ENCODE measurements at regions not wholly inside any gene's neighbourhood (a gene's known extent, or its start where the extent isn't known, plus 50 kb on each side); places are given as distances from the start of the nearest gene placed in this dataset.

GRCh38 chr3:43783987-43784639, 93.4 kb downstream of the ABHD5 start:
- DNase-seq: no peak

- DNase-seq: no peak
These were observed 93.9 kb downstream of the ABHD5 start for GRCh38 chr3:43784640-43785011.

- no peak for DNase-seq
These were observed 94.8 kb downstream of the ABHD5 start for GRCh38 chr3:43785551-43785950.

GRCh38 chr3:43786102-43786501, 95.4 kb downstream of the ABHD5 start:
- DNase-seq: no peak

GRCh38 chr3:43786526-43787305, 96.0 kb downstream of the ABHD5 start:
- no peak for DNase-seq

GRCh38 chr3:43787330-43787729, 96.6 kb downstream of the ABHD5 start:
- DNase-seq: no peak

- no peak for DNase-seq
These were observed 98.3 kb downstream of the ABHD5 start for GRCh38 chr3:43789028-43789427.

DNA sequence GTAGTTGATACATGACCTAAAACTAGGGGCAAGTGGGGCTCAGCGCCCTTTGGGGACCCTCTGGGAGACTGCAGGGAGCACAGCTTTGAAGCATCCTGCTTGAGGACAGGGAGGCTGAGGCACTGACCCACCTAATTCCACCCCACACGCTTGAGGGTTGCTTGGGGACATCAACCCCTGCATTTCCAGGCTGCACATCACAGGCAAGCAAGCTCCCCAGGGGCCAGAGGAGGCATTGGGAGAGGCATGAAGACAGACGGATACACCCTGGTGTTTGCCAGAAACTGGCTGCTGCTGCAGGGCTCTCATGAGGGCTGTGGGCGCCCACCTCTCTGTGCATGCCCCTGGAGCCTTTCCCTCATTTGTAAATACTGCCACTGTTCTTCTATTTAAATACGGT, 99.3 kb downstream of the ABHD5 start:
- no peak for DNase-seq

DNA sequence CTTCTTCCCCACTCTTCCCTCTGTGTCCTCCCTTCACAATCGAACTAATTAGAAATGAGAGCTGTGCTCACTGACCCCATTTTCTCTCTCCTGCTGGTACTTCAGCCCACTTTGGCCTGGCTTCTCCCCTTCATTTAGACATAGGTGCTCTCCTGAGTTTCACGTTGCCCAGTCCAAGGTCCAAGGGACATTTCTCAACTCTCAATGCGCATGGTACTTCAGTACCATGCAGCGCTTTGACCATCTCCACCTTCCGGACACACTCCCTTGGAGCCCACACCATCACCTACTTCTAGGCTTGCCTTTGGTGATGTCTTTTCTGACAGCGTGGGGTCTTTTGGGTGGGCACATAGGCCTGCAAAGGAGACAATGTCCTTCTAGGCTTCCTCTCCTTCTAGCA, 99.7 kb downstream of the ABHD5 start:
- no peak for DNase-seq

DNA sequence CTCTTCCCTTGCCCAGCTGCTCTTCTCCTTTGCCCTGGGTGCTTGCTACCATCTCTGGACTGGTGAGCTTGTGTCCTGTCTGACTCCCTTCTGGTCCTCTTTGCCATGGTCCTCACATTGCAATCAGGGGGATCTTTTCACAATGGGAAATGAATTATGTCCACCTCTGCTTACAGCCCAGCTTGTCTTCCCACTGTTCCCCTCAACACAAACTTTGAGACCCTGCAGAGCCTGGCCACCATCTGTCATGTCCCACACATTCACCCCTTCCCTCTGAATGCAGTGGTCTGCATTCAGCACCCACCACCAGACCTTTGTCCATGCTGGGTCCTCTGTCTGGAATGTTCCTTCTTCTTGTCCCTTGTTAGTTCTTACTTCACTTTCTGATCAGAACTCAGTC, 100.5 kb downstream of the ABHD5 start:
- no peak for DNase-seq

DNA sequence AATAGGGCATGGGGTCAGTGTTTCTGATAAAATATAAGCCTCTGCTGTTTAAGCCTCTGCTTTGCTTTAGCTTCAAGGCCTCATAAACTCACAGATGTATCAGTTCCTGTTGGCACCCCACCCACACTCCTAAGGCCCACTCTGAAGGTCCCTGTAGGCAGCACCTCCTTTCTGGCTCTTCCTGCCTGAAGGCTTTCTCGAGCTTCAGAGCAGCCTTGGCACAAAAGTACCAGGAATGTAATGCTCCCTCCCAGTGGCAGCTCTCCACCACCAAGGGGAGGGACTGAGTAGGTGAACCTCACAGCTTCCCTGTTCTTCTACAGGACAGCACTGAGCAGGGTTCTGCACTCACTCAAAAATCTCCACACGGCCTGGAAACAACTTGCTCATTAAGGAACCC, 102.2 kb downstream of the ABHD5 start:
- DNase-seq: no peak

DNA sequence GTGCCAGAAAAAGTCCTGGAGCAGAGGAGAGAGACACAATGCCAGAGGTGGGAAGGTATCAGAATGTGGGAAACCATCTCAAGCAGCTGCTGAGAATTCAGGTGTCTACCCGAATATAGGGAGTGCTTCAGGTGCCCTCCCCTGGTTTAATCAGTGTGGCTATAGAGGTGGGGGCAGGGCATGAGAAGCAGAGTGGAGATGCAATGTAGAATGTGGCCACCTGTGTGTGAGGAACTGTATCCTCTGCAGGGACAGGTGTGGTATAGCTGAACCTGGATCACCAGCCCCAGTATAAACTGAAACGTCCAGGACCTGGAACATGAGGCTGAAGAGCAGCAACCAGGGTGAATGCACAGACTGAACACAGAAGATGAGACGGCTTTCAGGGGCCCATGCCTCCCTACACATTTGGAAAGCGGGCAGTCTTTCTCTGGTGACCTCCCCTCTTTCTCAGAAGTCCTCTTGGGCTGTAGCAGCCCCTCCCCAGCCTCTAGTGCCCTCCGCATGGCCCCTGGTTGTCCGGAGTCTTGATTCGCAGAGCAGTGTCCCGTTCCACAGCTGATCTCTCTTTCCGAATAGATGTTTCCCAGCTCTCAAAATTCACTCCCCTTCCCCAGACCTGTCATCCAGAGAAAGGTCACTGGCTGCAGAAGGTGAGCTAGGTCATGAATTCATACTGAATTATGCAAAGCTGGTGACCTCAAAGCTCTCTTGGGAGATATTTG, 103.1 kb downstream of the ABHD5 start:
- no peak for DNase-seq

GRCh38 chr3:43794776-43795175, 104.0 kb downstream of the ABHD5 start:
- DNase-seq: no peak

DNA sequence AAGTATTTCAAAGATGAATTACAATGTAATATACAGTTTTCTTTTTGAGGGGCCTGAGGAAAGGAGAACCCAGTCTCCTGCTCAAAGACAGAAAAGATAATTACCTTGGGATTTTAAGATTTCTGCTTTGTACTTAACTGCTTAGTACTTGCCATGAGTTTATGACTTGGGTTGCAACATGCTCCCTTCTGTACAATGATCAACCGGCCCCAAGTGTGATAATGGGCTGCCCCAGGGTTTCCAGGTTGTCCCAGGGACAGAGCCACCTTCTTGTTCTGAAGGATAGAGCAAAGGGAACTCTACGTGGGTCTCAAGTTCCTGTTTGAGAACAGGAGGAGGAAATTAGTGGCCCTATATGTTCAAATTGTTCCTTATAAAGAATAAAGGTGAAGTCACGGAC, 104.8 kb downstream of the ABHD5 start:
- DNase-seq: no peak

GRCh38 chr3:43796041-43796596, 105.4 kb downstream of the ABHD5 start:
- no peak for DNase-seq

DNA sequence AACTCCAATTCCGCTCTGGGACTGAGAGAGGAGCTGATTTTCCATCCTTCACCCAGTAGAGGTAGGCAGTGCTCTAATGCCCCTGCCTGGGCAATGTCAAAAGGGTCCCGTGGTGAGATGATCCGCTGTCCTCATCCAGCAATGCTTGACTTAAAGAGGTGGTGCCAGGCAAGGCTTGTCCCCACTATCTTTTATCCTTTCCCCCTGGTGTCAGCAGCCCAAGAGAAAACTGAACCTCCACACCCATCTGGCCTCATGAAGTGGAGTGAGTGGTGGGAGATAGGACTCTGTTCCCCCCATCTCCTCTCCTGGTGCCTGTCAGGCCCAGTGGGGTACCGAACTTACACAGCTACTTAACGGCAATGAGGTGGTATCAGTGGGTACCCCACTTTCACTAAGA, 107.1 kb downstream of the ABHD5 start:
- DNase-seq: no peak

DNA sequence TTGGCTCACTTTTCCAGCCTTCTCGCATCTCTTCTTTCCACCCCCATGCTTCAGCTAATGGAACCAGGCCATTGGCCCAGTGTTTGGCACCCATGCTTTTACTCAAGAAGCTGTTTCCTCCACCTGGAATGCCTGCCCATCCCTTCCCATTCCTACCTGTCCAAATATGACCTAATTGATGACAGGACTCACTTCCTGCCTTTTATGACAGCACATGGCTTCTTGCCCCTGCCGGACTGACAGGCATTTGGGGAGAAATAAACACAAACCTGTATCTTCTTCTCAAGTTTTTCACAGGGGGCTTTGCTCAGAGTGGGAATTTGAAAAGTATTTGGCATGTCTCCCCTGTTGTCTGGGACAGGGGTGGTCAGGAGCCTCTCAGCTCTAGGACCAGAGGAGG, 120.1 kb downstream of the ABHD5 start:
- no peak for DNase-seq

DNA sequence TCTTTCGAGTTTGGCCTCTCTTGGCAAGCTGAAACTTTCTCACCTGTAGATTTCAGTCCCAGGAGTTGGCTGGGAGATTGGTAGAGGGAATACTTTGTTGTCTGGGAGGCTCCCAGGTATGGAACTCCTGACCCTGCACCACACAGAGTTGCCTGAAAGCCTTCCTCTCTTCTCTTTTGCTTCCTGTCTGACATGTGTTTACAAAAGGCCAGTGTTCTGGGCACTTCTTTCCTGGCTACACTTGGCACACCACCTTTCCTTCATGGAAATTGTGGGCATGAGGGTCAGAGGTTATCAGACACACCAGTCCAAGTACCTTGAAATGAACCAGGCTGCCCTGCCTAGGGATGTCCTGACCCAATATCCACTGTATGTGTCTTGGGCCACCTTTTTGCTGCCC, 123.7 kb downstream of the ABHD5 start:
- DNase-seq: no peak

- no peak for DNase-seq
These were observed 125.6 kb downstream of the ABHD5 start for GRCh38 chr3:43816372-43816771.

GRCh38 chr3:43817064-43817463, 126.3 kb downstream of the ABHD5 start:
- DNase-seq: no peak

- no peak for DNase-seq
These were observed 127.1 kb downstream of the ABHD5 start for GRCh38 chr3:43817825-43818224.

GRCh38 chr3:43818229-43818628, 127.5 kb downstream of the ABHD5 start:
- DNase-seq: no peak

- DNase-seq: no peak
These were observed 147.4 kb downstream of the ABHD5 start for GRCh38 chr3:43838009-43838758.
